ENCODE measurements at regions not wholly inside any gene's neighbourhood (a gene's known extent, or its start where the extent isn't known, plus 50 kb on each side); places are given as distances from the start of the nearest gene placed in this dataset.

DNA sequence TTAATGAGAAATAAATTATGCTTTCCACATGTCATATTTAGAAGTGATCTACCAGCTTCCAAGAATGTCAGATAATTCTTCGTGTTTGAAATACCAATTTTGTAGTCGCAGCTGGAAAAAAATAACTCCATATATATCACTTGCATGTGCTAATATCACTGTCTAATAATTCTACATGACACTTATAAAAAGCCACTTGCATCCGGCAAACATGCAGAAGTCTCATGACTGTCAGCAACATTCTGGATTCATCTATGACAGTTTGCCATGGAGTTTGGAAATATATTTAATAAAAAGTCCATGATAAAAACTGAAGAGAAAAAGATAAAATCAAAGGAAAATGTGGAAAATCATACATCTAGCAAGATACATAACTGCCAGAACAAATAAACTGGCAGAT is 1784.4 kb downstream of the SUCLG1 start:
- TF ChIP-seq EZH2phosphoT487 (IDR thresholded peaks at IDR 0.05; ENCODE audit: insufficient read depth, low read depth), result no peak
- no peak for TF ChIP-seq EZH2 (IDR thresholded peaks at IDR 0.05; ENCODE audit: insufficient read depth, poor library complexity, severe bottlenecking)

Data from GM23248 (cell line).